K562 (cell line): ENCODE measurements at regions not wholly inside any gene's neighbourhood (a gene's known extent, or its start where the extent isn't known, plus 50 kb on each side); places are given as distances from the start of the nearest gene placed in this dataset.

Experiments used
- CEBPZ ChIP-seq: fragments of 150-350 bp; IDR thresholded peaks from 2 replicates; pipeline ENCODE4 v1.6.1; 2014; ENCODE audit warnings: low read depth, mild to moderate bottlenecking, low read length, borderline replicate concordance
- DIDO1 ChIP-seq: fragments of 450-650 bp; IDR thresholded peaks from 2 replicates; pipeline ENCODE4 v1.6.1; 2016; ENCODE audit warnings: low read depth, missing biosample characterization, missing genetic modification characterization
- FOSL1 ChIP-seq: fragments of 200-800 bp; sonication (Bioruptor generic); conservative IDR thresholded peaks from 2 replicates; pipeline ENCODE4 v1.6.1; 2016; ENCODE audit warnings: missing genetic modification characterization, missing compliant biosample characterization
- HES1 ChIP-seq: fragments of 450-650 bp; IDR thresholded peaks from 2 replicates; pipeline ENCODE4 v1.6.1; 2016; ENCODE audit warnings: low read depth, mild to moderate bottlenecking, moderate library complexity
- KLF1 ChIP-seq: fragments of 450-650 bp; IDR thresholded peaks from 2 replicates; pipeline ENCODE4 v1.6.1; 2016; ENCODE audit warnings: missing genetic modification characterization, missing compliant biosample characterization
- NFRKB ChIP-seq: fragments of 450-650 bp; IDR thresholded peaks from 2 replicates; pipeline ENCODE4 v1.6.1; 2016; ENCODE audit warnings: low read depth
- RREB1 ChIP-seq: fragments of 250-450 bp; sonication (Bioruptor Pico); IDR thresholded peaks from 2 replicates; pipeline ENCODE4 v1.4.0; 2020
- SMAD2 ChIP-seq: fragments of 150-350 bp; IDR thresholded peaks from 2 replicates; pipeline ENCODE4 v1.6.1; 2014; ENCODE audit warnings: low read depth, mild to moderate bottlenecking, low read length
- SMARCA5 ChIP-seq: fragments of 450-650 bp; IDR thresholded peaks from 2 replicates; pipeline ENCODE4 v1.6.1; 2016
- TAF15 ChIP-seq: fragments of 200-400 bp; formaldehyde crosslinking; IDR thresholded peaks from 2 replicates; pipeline ENCODE4 v1.6.1; 2017; ENCODE audit warnings: mild to moderate bottlenecking, low read depth, low read length, moderate library complexity
- TCFL5 ChIP-seq: fragments of 250-450 bp; sonication (Bioruptor Pico); conservative IDR thresholded peaks from 2 replicates; pipeline ENCODE4 v1.6.1; 2021; ENCODE audit warnings: mild to moderate bottlenecking, moderate library complexity, matching md5 sums
- TFAP4 ChIP-seq: sonication (generic); formaldehyde crosslinking; IDR thresholded peaks from 2 replicates; pipeline ENCODE4 v1.8.0; 2022; ENCODE audit warnings: missing genetic modification reagents, mild to moderate bottlenecking, moderate library complexity, borderline replicate concordance
- THRA ChIP-seq: fragments of 450-650 bp; IDR thresholded peaks from 2 replicates; pipeline ENCODE4 v1.6.1; 2017; ENCODE audit warnings: mild to moderate bottlenecking, moderate library complexity
- ZNF121 ChIP-seq: sonication (generic); formaldehyde crosslinking; conservative IDR thresholded peaks from 2 replicates; pipeline ENCODE4 v1.8.0; 2022; ENCODE audit warnings: missing genetic modification reagents
- ZNF175 ChIP-seq: fragments of 200-800 bp; sonication (Bioruptor generic); IDR thresholded peaks from 2 replicates; pipeline ENCODE4 v1.6.1; 2016; ENCODE audit warnings: low read depth, mild to moderate bottlenecking, missing genetic modification characterization, missing compliant biosample characterization
- ZNF785 ChIP-seq: fragments of 250-450 bp; sonication (Bioruptor Pico); IDR thresholded peaks from 2 replicates; pipeline ENCODE4 v1.4.0; 2020; ENCODE audit warnings: mild to moderate bottlenecking

- TF ChIP-seq SMAD2 (no peak), THRA (no peak), CEBPZ (no peak), NFRKB (peak; percentile 64; the same call in 1 of the 2 replicates), KLF1 (peak; percentile 63; the same call in 1 of the 2 replicates), ZNF121 (CRISPR knock-in tag) (no peak), TFAP4 (CRISPR knock-in tag) (no peak), SMARCA5 (no peak), TAF15 (no peak), TCFL5 (peak; percentile 86), ZNF175 (peak; percentile 99), RREB1 (CRISPR knock-in tag) (peak; percentile 86; the same call in 1 of the 2 replicates), DIDO1 (tag) (peak; percentile 76), ZNF785 (no peak), HES1 (no peak), FOSL1 (tag) (peak; percentile 68)
Measured at GRCh38 chr12:126953365-126953889, 1313.5 kb upstream of the TMEM132C start (continued).
